ENCODE measurements at regions not wholly inside any gene's neighbourhood (a gene's known extent, or its start where the extent isn't known, plus 50 kb on each side); places are given as distances from the start of the nearest gene placed in this dataset.

DNA sequence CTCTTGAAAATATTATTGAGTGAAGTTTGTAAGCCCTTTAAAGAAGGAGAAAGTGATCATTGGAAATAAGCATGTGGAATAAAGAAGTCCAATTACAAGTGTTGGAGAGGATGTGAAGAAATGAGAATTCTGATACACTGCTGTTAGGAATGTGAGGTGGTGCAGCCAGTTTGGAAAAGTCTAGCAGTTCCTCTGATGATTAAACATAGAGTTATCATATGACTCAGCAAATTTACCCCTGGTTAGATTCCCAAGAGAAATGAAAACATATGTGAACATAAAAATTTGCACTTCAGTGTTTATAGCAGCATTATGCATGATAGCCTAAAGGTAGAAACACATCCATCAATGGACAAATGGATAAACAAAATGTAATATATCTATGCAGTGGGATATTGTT is 319.9 kb downstream of the AEBP2 start:
- DNase-seq (ENCODE audit: low spot score) = no peak
- TF ChIP-seq, protein P1, sequence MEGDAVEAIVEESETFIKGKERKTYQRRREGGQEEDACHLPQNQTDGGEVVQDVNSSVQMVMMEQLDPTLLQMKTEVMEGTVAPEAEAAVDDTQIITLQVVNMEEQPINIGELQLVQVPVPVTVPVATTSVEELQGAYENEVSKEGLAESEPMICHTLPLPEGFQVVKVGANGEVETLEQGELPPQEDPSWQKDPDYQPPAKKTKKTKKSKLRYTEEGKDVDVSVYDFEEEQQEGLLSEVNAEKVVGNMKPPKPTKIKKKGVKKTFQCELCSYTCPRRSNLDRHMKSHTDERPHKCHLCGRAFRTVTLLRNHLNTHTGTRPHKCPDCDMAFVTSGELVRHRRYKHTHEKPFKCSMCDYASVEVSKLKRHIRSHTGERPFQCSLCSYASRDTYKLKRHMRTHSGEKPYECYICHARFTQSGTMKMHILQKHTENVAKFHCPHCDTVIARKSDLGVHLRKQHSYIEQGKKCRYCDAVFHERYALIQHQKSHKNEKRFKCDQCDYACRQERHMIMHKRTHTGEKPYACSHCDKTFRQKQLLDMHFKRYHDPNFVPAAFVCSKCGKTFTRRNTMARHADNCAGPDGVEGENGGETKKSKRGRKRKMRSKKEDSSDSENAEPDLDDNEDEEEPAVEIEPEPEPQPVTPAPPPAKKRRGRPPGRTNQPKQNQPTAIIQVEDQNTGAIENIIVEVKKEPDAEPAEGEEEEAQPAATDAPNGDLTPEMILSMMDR (IDR thresholded peaks at IDR 0.05; ENCODE audit: extremely low read depth, missing control alignments) = no peak

DNA sequence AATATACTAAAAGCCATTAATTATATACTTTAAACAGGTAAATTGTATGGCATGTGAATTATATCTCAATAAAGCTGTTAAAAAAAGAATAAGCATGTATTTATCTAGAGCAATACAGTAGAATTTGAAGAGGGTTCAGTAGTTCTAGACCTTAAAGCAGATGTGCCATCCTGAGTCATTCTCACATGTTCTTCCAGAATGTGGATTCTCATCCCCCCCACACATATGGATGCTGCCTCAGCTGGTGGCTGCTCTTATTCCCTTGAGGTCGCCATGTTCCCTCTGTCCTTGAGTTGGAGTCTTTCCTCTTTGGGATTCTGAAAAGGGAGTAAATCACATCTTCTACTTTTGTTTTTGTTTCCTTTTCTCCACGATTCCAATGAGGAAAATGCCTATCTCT is 321.3 kb downstream of the AEBP2 start:
- TF ChIP-seq, protein P1 (IDR thresholded peaks at IDR 0.05; ENCODE audit: extremely low read depth, missing control alignments) = no peak
- no peak for DNase-seq (ENCODE audit: low spot score)

DNA sequence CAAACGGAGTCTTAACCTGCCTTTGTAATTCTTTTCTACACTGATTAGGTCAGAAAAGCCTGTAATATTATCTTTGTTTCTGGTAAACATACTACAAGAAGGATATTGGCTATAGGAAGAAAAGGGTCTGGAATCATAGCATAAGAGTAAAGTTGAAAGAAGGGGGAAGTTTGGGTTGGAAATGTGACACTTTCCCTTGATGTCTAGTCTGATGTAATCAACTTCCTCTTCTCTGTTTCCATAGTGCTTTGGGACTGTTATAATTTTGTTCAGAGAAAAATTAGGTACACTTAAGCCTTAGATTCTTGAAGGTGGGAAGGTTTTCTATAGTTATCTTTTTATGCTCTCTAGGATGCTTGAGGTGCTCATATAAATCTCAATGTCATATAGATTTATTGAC is 322.2 kb downstream of the AEBP2 start:
- no peak for DNase-seq (ENCODE audit: low spot score)
- TF ChIP-seq, protein P1 (IDR thresholded peaks at IDR 0.05; ENCODE audit: extremely low read depth, missing control alignments) = no peak

DNA sequence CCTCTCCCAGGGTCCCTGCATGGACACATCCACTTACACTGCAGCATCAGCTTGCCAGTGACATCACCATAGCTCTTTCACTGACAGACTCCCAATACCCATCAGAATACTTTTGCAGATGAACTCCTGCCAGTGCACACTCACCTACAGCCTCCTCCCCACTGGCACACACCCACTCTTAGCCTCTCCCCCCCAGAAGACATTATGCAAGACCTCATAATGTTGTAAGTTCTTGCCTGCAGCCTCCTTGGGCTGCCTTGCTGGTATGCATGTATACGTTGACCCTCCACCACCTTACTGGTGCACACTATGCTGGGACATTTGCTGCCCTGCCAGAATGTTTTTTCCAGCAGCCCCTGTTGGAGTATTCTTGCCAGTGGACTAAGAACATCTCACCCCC is 324.2 kb downstream of the AEBP2 start:
- TF ChIP-seq, protein P1 (IDR thresholded peaks at IDR 0.05; ENCODE audit: extremely low read depth, missing control alignments) = no peak
- no peak for DNase-seq (ENCODE audit: low spot score)

DNA sequence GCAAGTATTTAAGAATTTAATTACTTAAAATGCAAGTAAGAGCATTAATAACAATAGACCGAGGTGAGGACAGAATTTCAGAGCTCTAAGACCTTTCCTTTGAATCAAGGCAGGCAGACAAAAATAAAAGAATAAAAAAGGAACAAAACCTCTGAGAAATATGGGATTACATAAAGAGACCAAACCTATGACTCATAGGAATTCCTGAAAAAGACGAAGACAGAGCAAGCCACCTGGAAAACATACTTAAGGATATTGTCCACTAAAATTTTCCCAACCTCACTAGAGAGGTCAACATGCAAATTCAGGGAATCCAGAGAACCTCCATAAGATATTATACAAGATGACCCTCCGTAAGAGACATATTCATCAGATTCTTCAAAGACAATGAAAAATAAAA is 325.1 kb downstream of the AEBP2 start:
- TF ChIP-seq, protein P1 (IDR thresholded peaks at IDR 0.05; ENCODE audit: extremely low read depth, missing control alignments) = no peak
- no peak for DNase-seq (ENCODE audit: low spot score)

DNA sequence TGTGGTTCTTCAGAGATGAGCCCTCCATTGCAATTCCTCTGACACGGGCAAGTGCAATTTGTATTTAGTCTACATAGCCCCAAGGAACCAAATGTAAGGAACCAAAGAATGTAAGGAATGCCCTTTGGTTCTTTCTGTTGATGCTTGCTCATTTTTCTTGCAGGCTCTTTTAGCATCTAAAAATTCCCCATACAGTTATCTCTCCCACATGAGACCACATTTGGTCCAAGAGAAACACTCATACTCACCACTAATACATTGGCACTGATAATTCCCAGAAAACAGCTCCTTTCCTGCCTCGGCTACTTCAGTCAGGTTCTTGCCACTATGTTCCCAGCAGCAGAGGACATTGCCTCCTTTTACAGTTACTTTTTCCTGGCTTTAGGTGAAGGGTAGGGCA is 332.6 kb downstream of the AEBP2 start:
- no peak for DNase-seq (ENCODE audit: low spot score)
- TF ChIP-seq, protein P1 (IDR thresholded peaks at IDR 0.05; ENCODE audit: extremely low read depth, missing control alignments) = no peak

DNA sequence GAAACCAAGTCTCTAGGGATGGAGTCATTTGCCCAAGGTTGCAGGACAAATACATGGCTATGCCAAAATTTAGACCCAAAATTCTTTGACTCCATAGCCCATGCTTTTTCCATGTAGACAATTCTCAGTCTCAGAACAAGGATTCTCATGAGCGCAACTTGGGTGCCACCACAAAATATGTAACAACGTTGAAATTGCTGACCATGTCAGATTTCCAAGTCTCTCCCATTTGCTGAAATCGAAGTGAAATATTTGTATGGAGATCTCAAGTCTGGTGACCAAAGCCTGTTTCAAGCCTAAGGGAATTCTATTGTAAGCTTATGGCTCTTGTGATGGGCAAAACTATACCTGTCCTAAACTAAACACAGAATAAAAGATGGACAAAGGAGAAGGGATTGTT is 333.5 kb downstream of the AEBP2 start:
- DNase-seq (ENCODE audit: low spot score) = no peak
- TF ChIP-seq, protein P1 (IDR thresholded peaks at IDR 0.05; ENCODE audit: extremely low read depth, missing control alignments) = no peak
